AG04450 (cell line): ENCODE measurements at regions not wholly inside any gene's neighbourhood (a gene's known extent, or its start where the extent isn't known, plus 50 kb on each side); places are given as distances from the start of the nearest gene placed in this dataset.

Experiments
- CTCF ChIA-PET: fragments of 300-600, 350-600 bp; formaldehyde crosslinking; extraction: SDS; loops from one replicate; lab custom pipeline; 2022; ENCODE audit warnings: antibody characterized with exemption, inconsistent platforms; lab: Charles Lee
- POLR2A ChIA-PET: fragments of 350-600 bp; formaldehyde crosslinking; extraction: SDS; loops from one replicate; lab custom pipeline; 2021; ENCODE audit warnings: antibody characterized with exemption, inconsistent platforms; lab: Yijun Ruan, JAX
- DNase-seq: peaks from one replicate; pipeline ENCODE4 v3.0.0-alpha.2; 2011; ENCODE audit warnings: low read depth, low spot score
- H3K27ac ChIP-seq: one replicate; pipeline ENCODE4 v1.5.1; 2012; ENCODE audit warnings: low read depth, low read length, control low read depth
- H3K27me3 ChIP-seq: one replicate; pipeline ENCODE4 v1.6.0; 2012; ENCODE audit warnings: low read length; ENCODE audit not compliant: control insufficient read depth, insufficient read depth
- H3K4me3 ChIP-seq: 2 replicates; pipeline ENCODE4 v1.5.1; 2011; ENCODE audit warnings: mild to moderate bottlenecking, low read depth, low read length, control low read depth
- H3K9me3 ChIP-seq: 2 replicates; pipeline ENCODE4 v1.5.1; 2012; ENCODE audit warnings: low read length; ENCODE audit not compliant: control insufficient read depth, insufficient read depth
- TF ChIP-seq, protein P1 (sequence below): IDR thresholded peaks from 2 replicates; pipeline ENCODE4 v1.5.1; 2011; ENCODE audit warnings: low read depth, low read length, control low read depth, inconsistent platforms

DNA sequence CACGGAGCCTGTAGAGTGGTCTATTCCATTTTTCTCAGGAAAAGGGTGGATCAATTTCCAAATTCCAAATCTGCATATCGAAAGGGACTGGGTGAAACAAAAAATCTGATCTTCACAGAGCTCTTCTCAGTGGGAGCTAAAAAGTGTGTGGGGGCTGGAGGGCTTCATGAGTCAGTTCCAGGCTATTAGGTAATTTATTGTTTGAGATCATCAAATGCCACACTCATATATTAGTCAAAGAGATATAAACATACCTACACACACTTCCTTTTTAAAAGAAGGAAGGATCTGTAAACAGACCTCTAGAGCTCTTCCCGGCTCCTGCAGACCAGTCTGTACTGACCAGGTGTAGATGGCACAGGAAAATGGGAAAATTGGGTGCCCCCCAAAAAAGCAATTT, 175.4 kb downstream of the ZBTB18 start:
- no peak for DNase-seq
- POLR2A ChIA-PET, result interaction anchor here (0.5 kb wide), 1 partner anchor 283 kb away, joined by 3 read pairs; no protein-coding TSS in a partner anchor
- CTCF ChIA-PET, result no interaction called here

DNA sequence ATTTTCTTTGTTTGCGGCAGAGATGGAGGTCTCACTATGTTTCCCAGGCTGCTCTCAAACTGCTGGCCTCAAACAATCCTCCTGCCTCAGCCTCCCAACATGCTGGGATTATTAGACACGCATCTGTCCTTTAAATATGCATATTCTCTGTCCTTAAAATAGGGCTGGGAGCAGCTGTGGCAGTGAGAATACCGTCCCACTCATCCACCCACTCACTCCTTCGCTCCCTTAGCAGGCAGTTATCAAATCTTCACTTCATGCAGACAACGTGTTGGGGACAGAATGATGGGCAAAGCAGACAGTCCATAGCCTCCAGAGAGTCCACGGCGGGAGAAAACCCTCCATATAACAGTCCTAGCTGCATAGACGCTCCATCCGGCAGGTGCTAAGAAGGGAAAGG, 179.4 kb downstream of the ZBTB18 start:
- Histone ChIP-seq H3K27ac (peak overlapping the region; percentile 21), H3K9me3 (no peaks in the 10 kb centered on the region), H3K27me3 (no peaks in the 10 kb centered on the region), H3K4me3 (no peak overlapping the region)
- TF ChIP-seq, protein P1, sequence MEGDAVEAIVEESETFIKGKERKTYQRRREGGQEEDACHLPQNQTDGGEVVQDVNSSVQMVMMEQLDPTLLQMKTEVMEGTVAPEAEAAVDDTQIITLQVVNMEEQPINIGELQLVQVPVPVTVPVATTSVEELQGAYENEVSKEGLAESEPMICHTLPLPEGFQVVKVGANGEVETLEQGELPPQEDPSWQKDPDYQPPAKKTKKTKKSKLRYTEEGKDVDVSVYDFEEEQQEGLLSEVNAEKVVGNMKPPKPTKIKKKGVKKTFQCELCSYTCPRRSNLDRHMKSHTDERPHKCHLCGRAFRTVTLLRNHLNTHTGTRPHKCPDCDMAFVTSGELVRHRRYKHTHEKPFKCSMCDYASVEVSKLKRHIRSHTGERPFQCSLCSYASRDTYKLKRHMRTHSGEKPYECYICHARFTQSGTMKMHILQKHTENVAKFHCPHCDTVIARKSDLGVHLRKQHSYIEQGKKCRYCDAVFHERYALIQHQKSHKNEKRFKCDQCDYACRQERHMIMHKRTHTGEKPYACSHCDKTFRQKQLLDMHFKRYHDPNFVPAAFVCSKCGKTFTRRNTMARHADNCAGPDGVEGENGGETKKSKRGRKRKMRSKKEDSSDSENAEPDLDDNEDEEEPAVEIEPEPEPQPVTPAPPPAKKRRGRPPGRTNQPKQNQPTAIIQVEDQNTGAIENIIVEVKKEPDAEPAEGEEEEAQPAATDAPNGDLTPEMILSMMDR, result no peak
- no peak for DNase-seq
- ChIA-PET POLR2A (no interaction called here), CTCF (no interaction called here)

More for the DNA sequence above, 175.4 kb downstream of the ZBTB18 start:
- Histone ChIP-seq H3K27me3 (no peaks in the 10 kb centered on the region), H3K27ac (no peak overlapping the region), H3K9me3 (peaks cover 3% of the 10 kb centered on the region; the same call in 1 of the 2 replicates), H3K4me3 (no peak overlapping the region)
- TF ChIP-seq, protein P1, result no peak

DNA sequence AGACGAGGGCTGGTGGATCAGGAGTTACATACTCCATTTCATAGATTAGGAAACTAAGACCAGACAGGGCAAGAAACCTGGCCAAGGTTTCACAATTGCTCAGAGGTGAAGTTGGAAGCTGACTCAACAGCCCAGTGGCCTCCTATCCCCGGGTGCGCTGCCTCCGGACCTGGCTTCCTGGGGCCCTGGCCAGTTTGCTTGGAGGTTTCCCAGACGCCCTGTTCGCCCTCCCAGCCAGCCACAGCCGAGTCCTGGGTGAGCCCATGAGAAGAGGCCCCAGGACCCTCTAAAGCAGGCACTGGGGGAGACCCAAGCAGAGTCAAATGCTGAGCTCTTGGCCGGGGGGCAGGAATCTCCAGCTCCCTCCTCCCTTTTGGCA, 180.1 kb downstream of the ZBTB18 start:
- Histone ChIP-seq H3K27ac (no peak overlapping the region), H3K4me3 (no peak overlapping the region), H3K9me3 (no peaks in the 10 kb centered on the region), H3K27me3 (no peaks in the 10 kb centered on the region)
- POLR2A ChIA-PET, result no interaction called here
- no peak for DNase-seq
- TF ChIP-seq, protein P1, result no peak
- CTCF ChIA-PET, result no interaction called here

DNA sequence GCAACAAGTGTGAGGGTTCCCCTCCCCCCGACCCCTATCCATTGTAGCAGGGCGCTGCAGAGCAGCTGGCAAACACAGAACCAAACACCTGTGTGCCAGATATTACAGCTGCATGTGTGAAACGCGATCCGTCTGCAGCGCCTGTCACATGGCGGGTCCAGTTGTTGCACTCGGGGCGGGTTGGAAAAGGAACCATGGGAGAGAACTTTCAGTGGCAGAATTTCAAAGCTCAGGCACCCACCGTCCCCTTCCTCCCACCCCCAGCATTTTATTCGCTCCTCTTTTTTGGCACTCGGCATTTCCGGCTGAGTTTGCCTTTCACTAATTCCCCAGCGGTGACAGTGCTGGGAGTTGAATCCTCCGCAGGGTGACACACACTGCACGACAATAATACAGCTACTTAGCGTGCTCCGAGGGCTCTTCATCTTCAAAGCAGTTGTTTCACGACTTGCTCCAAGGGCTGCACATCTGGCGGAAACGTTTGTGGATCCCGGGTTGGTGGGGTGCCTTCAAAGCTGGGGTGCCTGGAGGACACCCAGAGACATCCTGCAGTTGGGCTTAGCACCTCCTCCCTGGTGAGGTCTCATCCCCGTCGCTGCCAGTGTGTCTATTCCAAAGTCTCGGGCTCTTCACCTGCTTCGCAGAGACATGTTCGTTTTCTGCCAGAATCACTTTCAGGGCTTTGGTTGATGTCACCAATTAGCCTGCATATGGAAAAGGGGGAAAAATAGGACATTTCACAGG, 180.7 kb downstream of the ZBTB18 start:
- TF ChIP-seq, protein P1, result no peak

DNA sequence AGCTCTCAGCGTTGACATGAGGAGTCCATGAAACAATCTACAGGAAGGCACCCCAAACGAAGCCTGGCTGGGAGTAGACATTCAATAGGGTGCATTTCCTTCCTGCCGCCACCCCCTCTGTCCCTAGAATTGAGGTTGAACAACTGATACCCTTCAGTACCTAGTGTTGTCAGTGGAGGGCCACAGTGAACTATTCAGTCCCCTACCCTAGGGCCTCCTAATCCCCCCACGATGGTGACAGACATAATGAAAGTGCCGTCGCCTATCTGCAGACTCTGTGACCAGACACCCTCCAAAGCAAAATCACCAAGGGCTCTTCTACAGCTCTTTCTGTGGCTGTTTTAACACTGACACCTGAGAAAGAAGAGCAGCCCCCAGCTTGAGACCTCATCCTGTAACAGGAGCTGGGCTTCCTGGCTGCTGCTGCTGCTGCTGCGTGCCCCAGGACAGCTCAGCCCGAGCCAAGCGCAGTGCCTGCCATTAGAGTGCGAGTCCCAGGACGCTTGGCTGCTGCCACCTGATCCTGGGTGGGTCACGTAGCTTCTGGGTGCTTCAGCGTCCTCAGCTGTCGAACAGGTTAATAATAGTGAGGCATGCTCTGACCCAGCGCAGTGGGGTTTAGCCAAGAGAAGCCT, 183.0 kb downstream of the ZBTB18 start:
- no peaks in the 10 kb centered on the region for H3K27me3 ChIP-seq

More for the DNA sequence above, 180.7 kb downstream of the ZBTB18 start:
- Histone ChIP-seq H3K27me3 (no peaks in the 10 kb centered on the region), H3K4me3 (0 out of 2 replicates have a peak overlapping the region, but pooled peaks have one; percentile 1), H3K27ac (no peak overlapping the region), H3K9me3 (no peaks in the 10 kb centered on the region)
- no peak for DNase-seq
- ChIA-PET POLR2A (interaction anchor here (0.5 kb wide), 1 partner anchor 211 kb away, joined by 3 read pairs; no protein-coding TSS in a partner anchor), CTCF (interaction anchor here (0.6 kb wide), 1 partner anchor 100 kb away, joined by 3 read pairs; no protein-coding TSS in a partner anchor)

More for the DNA sequence above, 183.0 kb downstream of the ZBTB18 start:
- Histone ChIP-seq H3K9me3 (no peaks in the 10 kb centered on the region), H3K27ac (no peak overlapping the region), H3K4me3 (no peak overlapping the region)
- TF ChIP-seq, protein P1, result no peak
- DNase-seq, result no peak
- ChIA-PET CTCF (no interaction called here), POLR2A (no interaction called here)
